HCT116 (cell line): ENCODE measurements at regions not wholly inside any gene's neighbourhood (a gene's known extent, or its start where the extent isn't known, plus 50 kb on each side); places are given as distances from the start of the nearest gene placed in this dataset.

Experiments used
- ATAC-seq: fragments of 200-7000 bp; cut with Tn5 transposase; 2 replicates; pipeline ENCODE4 v1.9.1; 2020; ENCODE audit warnings: mild to moderate bottlenecking, moderate library complexity
- BruUV-seq: library from RNA; stranded (reverse); fragments of 400-500 nt; replicated peaks from 2 replicates; lab custom pipeline; 2021; lab: Mats Ljungman, UMichigan
- CTCF ChIA-PET: fragments of 300-600 bp; sonication (Branson Sonifier 250); formaldehyde crosslinking; loops from one replicate; lab custom pipeline; 2021; ENCODE audit warnings: antibody characterized with exemption; lab: Charles Lee
- POLR2A ChIA-PET: fragments of 300-600, 350-600 bp; sonication (Branson Sonifier 250); formaldehyde crosslinking; loops from one replicate; lab custom pipeline; 2021; ENCODE audit warnings: antibody characterized with exemption; lab: Charles Lee
- RAD21 ChIA-PET, 2 experiments: fragments of 300-600 bp; sonication (Branson Sonifier 250); formaldehyde crosslinking; loops; one replicate each; lab custom pipeline; 2023; ENCODE audit warnings: low total read pairs in 2 of 2; ENCODE audit not compliant: uncharacterized antibody in 2 of 2, unreplicated experiment in 2 of 2, low non-redundant PET in 1 of 2; lab: Charles Lee
- DNase-seq: peaks from one replicate; pipeline ENCODE4 v3.0.0-alpha.2; 2010; ENCODE audit warnings: low read depth, low spot score
- H2AFZ ChIP-seq: fragments of 200-600 bp; shearing (Covaris generic), sonication (generic); 2 replicates; pipeline ENCODE4 v1.6.1; 2017; ENCODE audit warnings: low read depth, mixed run types, mixed read lengths, antibody characterized with exemption, low read length; ENCODE audit not compliant: poor library complexity, severe bottlenecking
- H3K27ac ChIP-seq: 2 replicates; pipeline ENCODE4 v1.5.1; 2012; ENCODE audit warnings: low read depth, low read length
- H3K27me3 ChIP-seq: fragments of 200-600 bp; sonication (generic); 2 replicates; pipeline ENCODE4 v1.6.1; 2016; ENCODE audit warnings: mixed run types, low read length, mixed read lengths; ENCODE audit not compliant: insufficient read depth
- H3K36me3 ChIP-seq, 2 experiments: fragments of 200-500 bp in 1 of 2; fragments of 200-600 bp in 1 of 2; sonication (Bioruptor generic) in 1 of 2; sonication (generic) in 1 of 2; 2 replicates each; pipeline versions ENCODE4 v1.5.1 to v1.6.1; 2014 to 2016; ENCODE audit warnings: low read length in 2 of 2, inconsistent platforms in 1 of 2, mixed read lengths in 1 of 2, mixed run types in 1 of 2; ENCODE audit not compliant: insufficient read depth in 2 of 2, control insufficient read depth in 1 of 2
- H3K4me1 ChIP-seq, 2 experiments: fragments of 200-600 bp in 1 of 2; sonication (generic) in 1 of 2; 2 replicates each; pipeline versions ENCODE4 v1.5.1 to v1.6.1; 2012 to 2017; ENCODE audit warnings: low read length in 2 of 2, inconsistent platforms in 1 of 2, mild to moderate bottlenecking in 1 of 2, mixed read lengths in 1 of 2, mixed run types in 1 of 2, moderate library complexity in 1 of 2; ENCODE audit not compliant: insufficient read depth in 2 of 2, control insufficient read depth in 1 of 2
- H3K4me2 ChIP-seq: fragments of 200-600 bp; sonication (generic); 2 replicates; pipeline ENCODE4 v1.6.1; 2017; ENCODE audit warnings: mixed run types, low read length, mixed read lengths
- H3K4me3 ChIP-seq, 2 experiments: fragments of 200-600 bp in 1 of 2; sonication (generic) in 1 of 2; replicated peaks in 1 of 2; 2 replicates each; pipeline ENCODE4 v1.5.1; 2011 to 2016; ENCODE audit warnings: low read length in 2 of 2, control low read depth in 1 of 2, low read depth in 1 of 2, mild to moderate bottlenecking in 1 of 2, mixed read lengths in 1 of 2, mixed run types in 1 of 2
- H3K79me2 ChIP-seq: fragments of 200-600 bp; sonication (generic); 2 replicates; pipeline ENCODE4 v1.6.1; 2017; ENCODE audit warnings: mild to moderate bottlenecking, mixed run types, low read length, moderate library complexity, mixed read lengths; ENCODE audit not compliant: insufficient read depth
- H3K9ac ChIP-seq: fragments of 200-600 bp; sonication (generic); 2 replicates; pipeline ENCODE4 v1.6.1; 2016; ENCODE audit warnings: low read length, mixed read lengths
- H3K9me2 ChIP-seq: fragments of 200-600 bp; sonication (generic), shearing (Covaris generic); 2 replicates; pipeline ENCODE4 v1.6.1; 2017; ENCODE audit warnings: mixed run types, mild to moderate bottlenecking, moderate library complexity; ENCODE audit not compliant: insufficient read depth
- H3K9me3 ChIP-seq, 2 experiments: fragments of 200-500 bp in 1 of 2; fragments of 200-600 bp in 1 of 2; sonication (Bioruptor generic) in 1 of 2; sonication (generic) in 1 of 2; 2 replicates each; pipeline ENCODE4 v1.6.1; 2014 to 2017; ENCODE audit warnings: low read length in 2 of 2, mixed read lengths in 2 of 2, inconsistent platforms in 1 of 2, low read depth in 1 of 2, mild to moderate bottlenecking in 1 of 2, mixed run types in 1 of 2, moderate library complexity in 1 of 2; ENCODE audit not compliant: control insufficient read depth in 1 of 2, insufficient read depth in 1 of 2
- H4K20me1 ChIP-seq: fragments of 200-600 bp; sonication (generic), shearing (Covaris generic); 2 replicates; pipeline ENCODE4 v1.6.1; 2017; ENCODE audit warnings: mixed run types, mild to moderate bottlenecking, moderate library complexity; ENCODE audit not compliant: insufficient read depth
- ATF3 ChIP-seq: IDR thresholded peaks from 2 replicates; pipeline ENCODE4 v1.6.1; 2012
- CEBPB ChIP-seq: IDR thresholded peaks from 2 replicates; pipeline ENCODE4 v1.6.1; 2012; ENCODE audit warnings: low read depth
- EGR1 ChIP-seq: IDR thresholded peaks from 2 replicates; pipeline ENCODE4 v1.6.1; 2012; ENCODE audit warnings: low read depth
- ELF1 ChIP-seq: IDR thresholded peaks from 2 replicates; pipeline ENCODE4 v1.6.1; 2012; ENCODE audit warnings: low read depth, borderline replicate concordance
- EZH2phosphoT487 ChIP-seq: fragments of 200-600 bp; IDR thresholded peaks from 2 replicates; pipeline ENCODE4 v1.6.1; 2018; ENCODE audit warnings: antibody characterized with exemption, borderline replicate concordance
- MAX ChIP-seq: IDR thresholded peaks from 2 replicates; pipeline ENCODE4 v1.6.1; 2012
- POLR2A ChIP-seq: IDR thresholded peaks from 2 replicates; pipeline ENCODE4 v1.7.0; 2011; ENCODE audit warnings: borderline replicate concordance; ENCODE audit not compliant: insufficient read depth, insufficient read length; ENCODE audit errors: extremely low read depth
- POLR2AphosphoS5 ChIP-seq: IDR thresholded peaks from 2 replicates; pipeline ENCODE4 v1.6.1; 2011; ENCODE audit warnings: mild to moderate bottlenecking, low read depth, low read length, moderate library complexity
- RAD21 ChIP-seq: IDR thresholded peaks from 2 replicates; pipeline ENCODE4 v1.6.1; 2012; ENCODE audit warnings: low read depth, mild to moderate bottlenecking
- SP1 ChIP-seq: IDR thresholded peaks from 2 replicates; pipeline ENCODE4 v1.6.1; 2012; ENCODE audit warnings: low read depth
- TCF7L2 ChIP-seq: IDR thresholded peaks from 2 replicates; pipeline ENCODE4 v1.7.0; 2011; ENCODE audit warnings: borderline replicate concordance, inconsistent platforms; ENCODE audit not compliant: insufficient read depth, insufficient read length; ENCODE audit errors: extremely low read depth
- YY1 ChIP-seq: IDR thresholded peaks from 2 replicates; pipeline ENCODE4 v1.6.1; 2011; ENCODE audit warnings: low read length, low read depth, moderate library complexity, mild to moderate bottlenecking; ENCODE audit not compliant: insufficient replicate concordance; ENCODE audit errors: extremely low read depth
- ZNF274 ChIP-seq: fragments of 200-500 bp; sonication (Bioruptor generic); IDR thresholded peaks from 2 replicates; pipeline ENCODE4 v1.6.1; 2014; ENCODE audit warnings: mild to moderate bottlenecking, low read depth, low read length, inconsistent platforms
- intact Hi-C: fragments of 100-400 bp; cut with micrococcal nuclease; formaldehyde crosslinking; loops from 2 replicates; pipeline ENCODE4 v1.10.0; 2022

GRCh38 chr4:27214010-27214409, 353.4 kb downstream of the STIM2 start:
- peaks cover 0 to 16% of the 10 kb centered on the region in 2 experiments; a peak in 2 of 4 replicates for H3K4me1 ChIP-seq
- H2AFZ ChIP-seq, result no peak overlapping the region
- no peak overlapping the region for H3K4me3 ChIP-seq
- intact Hi-C loops, result no loop called here
- no peaks in the 10 kb centered on the region for H3K9me2 ChIP-seq
- CTCF ChIA-PET, result no interaction called here
- BruUV-seq, result no TSS peak
- RAD21 ChIA-PET, result no interaction called here
- H3K9me3 ChIP-seq, result no peaks in the 10 kb centered on the region
- POLR2A ChIA-PET, result no interaction called here
- H3K27me3 ChIP-seq, result no peaks in the 10 kb centered on the region
- H4K20me1 ChIP-seq, result no peaks in the 10 kb centered on the region
- ATAC-seq, result no peak
- H3K27ac ChIP-seq, result no peak overlapping the region
- no peak overlapping the region for H3K4me2 ChIP-seq
- no peak for DNase-seq
- H3K9ac ChIP-seq, result no peak overlapping the region
- TF ChIP-seq POLR2AphosphoS5 (no peak), EZH2phosphoT487 (no peak), RAD21 (no peak), CEBPB (no peak), SP1 (no peak), ELF1 (no peak), EGR1 (no peak), ZNF274 (no peak), ATF3 (no peak), TCF7L2 (no peak), YY1 (no peak), POLR2A (no peak), MAX (no peak)
- no peaks in the 10 kb centered on the region for H3K79me2 ChIP-seq
- H3K36me3 ChIP-seq, result no peaks in the 10 kb centered on the region
